OCI-LY7 (cell line): ENCODE measurements at regions not wholly inside any gene's neighbourhood (a gene's known extent, or its start where the extent isn't known, plus 50 kb on each side); places are given as distances from the start of the nearest gene placed in this dataset.

Experiments used
- CTCF ChIP-seq: fragments of 200-600 bp; sonication (generic); conservative IDR thresholded peaks from 2 replicates; pipeline ENCODE4 v1.5.1; 2014; ENCODE audit warnings: mild to moderate bottlenecking, antibody characterized with exemption, low read length, moderate library complexity, mixed read lengths
- EZH2phosphoT487 ChIP-seq: fragments of 200-600 bp; sonication (generic); IDR thresholded peaks from 2 replicates; pipeline ENCODE4 v1.6.1; 2018; ENCODE audit warnings: low read depth, borderline replicate concordance, mild to moderate bottlenecking, mixed run types, antibody characterized with exemption, low read length, moderate library complexity, mixed read lengths

- TF ChIP-seq CTCF = no peak
- no peak for TF ChIP-seq EZH2phosphoT487
Observed at GRCh38 chr12:24134092-24134491, 184.6 kb upstream of the SOX5 start.
